ENCODE measurements at regions not wholly inside any gene's neighbourhood (a gene's known extent, or its start where the extent isn't known, plus 50 kb on each side); places are given as distances from the start of the nearest gene placed in this dataset.
"Not testable (repeated sequence)": the region's sequence is repeated elsewhere in the genome, so short reads cannot be mapped to it uniquely, and the experiment has no call there.

DNA sequence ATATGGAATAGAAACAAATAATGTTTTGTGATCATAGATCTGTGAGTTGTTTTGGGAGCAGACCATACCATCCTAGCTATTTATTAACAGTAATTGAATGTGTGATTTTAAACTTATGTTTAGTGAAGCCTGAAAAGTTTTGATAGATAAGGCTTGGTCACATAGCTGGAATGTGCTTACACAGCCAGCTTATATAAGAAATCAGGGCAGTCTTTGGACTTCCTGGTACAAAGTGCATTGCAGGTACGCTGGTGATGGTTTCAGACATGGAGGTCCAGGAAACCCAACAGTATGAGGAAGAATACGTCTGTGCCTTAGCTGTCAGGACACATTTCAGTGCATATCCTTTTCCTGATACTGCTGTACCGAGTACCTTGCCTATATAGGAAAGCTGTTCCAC, 2316.2 kb upstream of the PCDH20 start:
- FAIRE-seq (no peak), DNase-seq (ENCODE audit: insufficient read length, low spot score) (no peak)
- no peak for TF ChIP-seq CTCF (IDR thresholded peaks at IDR 0.05; ENCODE audit: insufficient read depth, missing control alignments)

GRCh38 chr13:63712159-63712558, 2296.5 kb upstream of the PCDH20 start:
- not testable (repeated sequence) for FAIRE-seq; DNase-seq (ENCODE audit: insufficient read length, low spot score)

DNA sequence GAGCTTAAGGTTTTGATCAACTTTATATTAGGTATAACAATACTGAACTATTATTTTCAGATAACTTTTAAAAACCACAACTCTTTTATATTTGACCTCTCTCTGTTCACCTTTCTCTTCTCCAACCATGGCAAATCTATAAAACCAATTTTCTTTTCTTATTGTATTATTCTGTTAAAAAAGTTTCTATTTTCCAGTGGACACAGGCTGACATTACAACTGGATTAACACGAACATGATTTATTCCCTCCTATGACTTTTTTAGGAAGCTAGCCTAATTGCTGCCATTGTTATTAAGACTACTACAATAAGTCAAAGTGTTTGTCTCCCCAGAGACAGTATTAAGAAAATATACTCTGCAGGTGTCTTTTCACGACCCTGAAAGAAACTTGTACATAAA, 2291.1 kb upstream of the PCDH20 start:
- TF ChIP-seq CTCF (IDR thresholded peaks at IDR 0.05; ENCODE audit: insufficient read depth, missing control alignments): no peak
- FAIRE-seq (no peak), DNase-seq (ENCODE audit: insufficient read length, low spot score) (no peak)

DNA sequence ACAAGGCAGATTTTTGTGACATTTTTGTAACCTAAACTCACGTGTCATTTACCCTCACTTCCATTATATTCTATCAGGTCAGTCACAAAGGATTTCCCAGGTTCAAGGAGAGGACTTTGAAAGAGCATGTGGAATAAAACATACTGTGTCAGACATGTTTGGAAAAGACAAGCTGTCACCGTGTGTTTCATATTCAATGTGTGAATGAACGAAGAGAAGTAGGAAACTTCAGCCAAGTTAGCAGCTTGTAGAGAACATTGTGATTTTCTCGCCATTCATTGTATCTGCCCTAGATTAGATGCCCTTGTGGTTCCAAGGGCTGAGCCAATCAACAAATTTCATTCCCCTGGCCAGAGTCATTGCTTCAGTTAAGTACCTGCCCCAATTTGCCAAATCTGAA, 2288.9 kb upstream of the PCDH20 start:
- TF ChIP-seq CTCF (IDR thresholded peaks at IDR 0.05; ENCODE audit: insufficient read depth, missing control alignments): no peak
- no peak for DNase-seq (ENCODE audit: insufficient read length, low spot score)
- no peak for FAIRE-seq

DNA sequence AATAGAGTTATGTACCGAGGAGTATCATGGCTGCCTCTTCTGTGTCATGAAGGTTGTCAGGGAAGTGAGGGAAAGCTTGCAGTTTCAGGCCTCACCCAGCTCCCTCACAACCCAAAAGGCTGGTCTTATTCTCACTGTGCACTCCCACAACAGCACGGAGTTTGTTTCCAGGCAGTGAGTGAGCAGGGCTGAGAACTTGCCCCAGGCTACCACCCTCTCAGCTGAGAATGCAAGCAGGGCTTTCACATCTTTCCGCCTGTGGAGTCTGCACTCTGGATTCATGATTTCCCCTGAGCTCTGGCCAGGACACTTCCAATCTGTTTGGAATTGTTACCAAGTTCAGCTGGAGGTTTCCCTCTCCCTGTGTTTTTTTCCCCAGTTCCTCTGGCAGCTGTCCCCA, 2284.7 kb upstream of the PCDH20 start:
- DNase-seq (ENCODE audit: insufficient read length, low spot score) (no peak), FAIRE-seq (no peak)
- TF ChIP-seq CTCF (IDR thresholded peaks at IDR 0.05; ENCODE audit: insufficient read depth, missing control alignments): no peak

GRCh38 chr13:63699948-63700347, 2284.3 kb upstream of the PCDH20 start:
- no peak for DNase-seq (ENCODE audit: insufficient read length, low spot score)
- no peak for FAIRE-seq
- TF ChIP-seq CTCF (IDR thresholded peaks at IDR 0.05; ENCODE audit: insufficient read depth, missing control alignments): no peak

DNA sequence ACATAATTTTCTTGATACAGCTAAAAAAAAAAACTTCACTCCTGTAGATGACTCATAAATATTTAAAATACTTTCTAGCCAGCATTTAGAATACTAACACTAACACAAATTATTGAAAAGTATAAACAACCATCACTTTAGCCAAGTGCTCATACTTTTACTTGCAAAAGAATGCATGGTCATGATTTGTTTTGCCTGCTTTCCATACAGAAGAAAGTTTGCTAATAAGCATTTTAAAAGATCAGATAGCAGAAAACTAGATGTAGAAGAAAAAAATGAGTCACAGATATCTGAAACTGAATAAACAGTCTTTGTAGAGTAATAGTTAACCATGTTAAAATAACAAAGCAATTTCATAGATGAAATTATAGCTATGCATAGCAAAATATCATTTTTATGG, 2280.4 kb upstream of the PCDH20 start:
- no peak for FAIRE-seq
- TF ChIP-seq CTCF (IDR thresholded peaks at IDR 0.05; ENCODE audit: insufficient read depth, missing control alignments): no peak
- DNase-seq (ENCODE audit: insufficient read length, low spot score): no peak

DNA sequence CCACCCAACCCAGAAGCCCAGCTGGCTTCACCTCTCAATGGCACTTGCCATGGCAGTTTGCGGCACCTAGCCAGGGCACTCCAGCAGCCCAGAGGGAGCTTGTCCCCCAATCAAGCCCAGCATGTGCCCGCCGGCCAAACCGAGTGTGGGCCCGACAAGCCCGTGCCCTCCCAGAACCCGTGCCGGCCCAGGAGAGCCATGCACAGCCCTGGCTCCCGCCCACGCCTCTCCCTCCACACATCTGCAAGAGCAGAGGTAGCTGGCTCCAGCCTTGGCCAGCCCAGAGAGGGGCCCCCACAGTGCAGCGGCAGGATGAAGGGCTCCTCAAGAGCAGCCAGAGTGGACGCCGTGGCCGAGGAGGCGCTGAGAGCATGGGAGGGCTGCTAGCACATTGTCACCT, 2278.0 kb upstream of the PCDH20 start:
- DNase-seq (ENCODE audit: insufficient read length, low spot score) (no peak), FAIRE-seq (no peak)
- no peak for TF ChIP-seq CTCF (IDR thresholded peaks at IDR 0.05; ENCODE audit: insufficient read depth, missing control alignments)
